ENCODE measurements at regions not wholly inside any gene's neighbourhood (a gene's known extent, or its start where the extent isn't known, plus 50 kb on each side); places are given as distances from the start of the nearest gene placed in this dataset.

DNA sequence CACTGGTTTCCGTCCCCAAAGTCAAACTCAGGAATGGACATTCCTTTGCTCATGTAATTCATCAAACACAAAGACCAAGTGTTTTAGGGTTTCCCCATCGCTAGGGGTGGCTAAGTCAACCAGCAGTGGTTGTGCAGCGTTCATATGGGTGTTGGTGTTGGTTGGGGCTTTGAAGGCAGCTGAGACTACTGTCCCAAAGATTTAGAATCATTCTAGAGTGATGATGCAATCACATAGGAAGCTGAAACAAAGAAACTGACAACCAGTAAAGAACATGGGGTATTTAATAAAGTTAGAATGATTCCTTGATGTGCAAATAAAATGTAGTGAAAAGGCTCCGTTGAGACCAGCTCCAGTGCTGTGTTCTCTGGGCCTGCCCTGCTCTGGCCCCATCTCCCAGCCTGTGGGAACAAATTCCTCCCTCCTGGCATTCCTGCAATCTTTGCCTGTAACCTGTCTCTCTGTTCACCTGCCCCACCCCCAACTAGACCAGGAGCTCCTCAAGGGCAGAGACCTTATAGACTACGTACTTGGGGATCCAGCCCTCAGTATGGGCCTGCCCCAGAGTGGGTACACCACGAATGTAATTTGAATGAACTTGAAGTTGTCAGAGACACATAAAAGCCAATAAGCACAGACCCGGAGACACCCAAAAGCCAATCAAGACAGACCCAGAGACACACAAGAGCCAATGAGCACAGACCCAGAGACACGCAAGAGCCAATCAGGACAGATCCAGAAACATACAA is 191.7 kb upstream of the TWIST2 start:
- Histone ChIP-seq H3K27ac (ENCODE audit: low read length) (no peak overlapping the region), H3K27me3 (ENCODE audit: control insufficient read depth, insufficient read depth, low read length) (no peaks in the 10 kb centered on the region), H3K36me3 (ENCODE audit: control insufficient read depth, insufficient read depth, low read length) (no peaks in the 10 kb centered on the region), H3K4me1 (ENCODE audit: control insufficient read depth, insufficient read depth, low read length) (no peaks in the 10 kb centered on the region), H3K4me3 (ENCODE audit: low read length) (no peak overlapping the region), H3K9me3 (ENCODE audit: control insufficient read depth, insufficient read depth, low read length) (peaks cover 41% of the 10 kb centered on the region)
- WGBS (ENCODE audit: insufficient coverage, insufficient read length), result no CpG with 5 or more reads among the region's 8 CpGs
- DNase-seq (ENCODE audit: low read depth, low spot score), result no peak

DNA sequence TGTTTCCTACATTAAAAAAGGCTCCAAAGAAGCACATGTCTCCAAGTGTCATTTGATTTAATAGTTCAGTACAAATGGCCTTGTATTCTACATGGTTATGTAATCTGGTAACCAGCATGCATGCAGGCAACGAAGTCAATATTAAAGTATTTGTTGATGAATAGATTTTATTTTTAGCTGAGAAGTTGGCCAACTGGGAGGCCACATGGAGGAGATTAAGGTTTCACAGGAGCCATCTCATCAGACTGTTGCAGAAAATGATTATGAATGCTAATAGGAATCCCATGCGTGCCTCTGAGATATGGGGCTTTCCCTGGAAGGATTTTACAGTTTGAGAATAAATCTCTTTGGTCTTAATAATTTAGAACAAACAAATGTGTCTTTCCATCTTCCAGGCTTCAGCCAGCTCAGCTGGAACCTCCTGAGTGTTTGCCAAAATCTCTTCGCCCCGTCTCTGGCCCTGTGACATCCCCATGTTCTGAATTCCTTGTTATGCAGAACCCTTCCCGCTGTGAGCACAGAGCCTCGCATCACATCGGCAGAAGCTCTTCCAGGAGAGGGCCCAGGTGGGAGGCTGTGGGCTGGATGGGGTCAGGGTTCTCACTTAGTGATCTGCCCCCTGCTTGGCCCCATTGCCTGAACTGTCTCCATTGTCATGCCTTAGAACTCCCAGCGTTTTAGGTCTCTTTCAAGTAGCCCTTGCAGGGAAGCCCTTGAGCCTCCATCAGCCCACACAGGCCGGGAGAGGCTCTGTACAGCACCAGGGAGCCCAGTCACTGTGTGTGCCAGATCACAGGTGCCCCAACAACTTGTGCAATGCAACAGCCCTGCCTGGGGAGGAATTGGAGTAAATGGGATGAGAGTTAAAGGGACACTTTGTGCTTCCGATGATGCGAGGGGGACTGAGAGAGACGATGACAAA is 190.5 kb upstream of the TWIST2 start:
- H3K9me3 ChIP-seq (ENCODE audit: control insufficient read depth, insufficient read depth, low read length), result peaks cover 34% of the 10 kb centered on the region
- H3K27ac ChIP-seq (ENCODE audit: low read length), result no peak overlapping the region
- DNase-seq (ENCODE audit: low read depth, low spot score), result no peak
- no peaks in the 10 kb centered on the region for H3K27me3 ChIP-seq (ENCODE audit: control insufficient read depth, insufficient read depth, low read length)
- WGBS (ENCODE audit: insufficient coverage, insufficient read length), result no CpG with 5 or more reads among the region's 12 CpGs
- no peak overlapping the region for H3K4me3 ChIP-seq (ENCODE audit: low read length)
- no peaks in the 10 kb centered on the region for H3K36me3 ChIP-seq (ENCODE audit: control insufficient read depth, insufficient read depth, low read length)
- H3K4me1 ChIP-seq (ENCODE audit: control insufficient read depth, insufficient read depth, low read length), result no peaks in the 10 kb centered on the region

- Histone ChIP-seq H3K36me3 (ENCODE audit: control insufficient read depth, insufficient read depth, low read length) (no peaks in the 10 kb centered on the region), H3K27me3 (ENCODE audit: control insufficient read depth, insufficient read depth, low read length) (no peaks in the 10 kb centered on the region), H3K27ac (ENCODE audit: low read length) (no peak overlapping the region), H3K4me1 (ENCODE audit: control insufficient read depth, insufficient read depth, low read length) (no peaks in the 10 kb centered on the region), H3K9me3 (ENCODE audit: control insufficient read depth, insufficient read depth, low read length) (peaks cover 32% of the 10 kb centered on the region), H3K4me3 (ENCODE audit: low read length) (no peak overlapping the region)
- no CpG with 5 or more reads among the region's 7 CpGs for WGBS (ENCODE audit: insufficient coverage, insufficient read length)
- no peak for DNase-seq (ENCODE audit: low read depth, low spot score)
Observed at GRCh38 chr2:238658054-238658407, 189.9 kb upstream of the TWIST2 start.

DNA sequence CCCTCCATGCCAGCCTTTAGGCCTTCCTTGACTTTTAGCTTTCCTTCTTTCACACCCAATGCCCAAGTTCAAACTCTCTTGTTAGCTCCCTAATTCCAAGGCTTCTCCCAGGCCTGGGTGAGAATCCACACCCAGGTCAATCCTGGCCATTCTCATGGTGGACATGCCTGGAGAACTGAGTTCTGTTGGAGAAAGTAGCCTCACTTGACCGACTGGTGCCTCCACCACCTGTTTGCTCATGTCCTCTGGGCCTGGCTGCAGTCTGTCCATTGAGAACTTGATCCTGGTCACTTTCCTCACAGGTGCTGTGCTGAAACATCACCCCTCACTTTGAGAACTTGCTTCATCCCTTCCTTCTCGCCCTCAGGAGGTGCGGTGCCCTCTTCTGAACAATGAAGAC is 189.1 kb upstream of the TWIST2 start:
- H3K4me3 ChIP-seq (ENCODE audit: low read length), result peak overlapping the region; percentile 9; the same call in 1 of the 2 replicates
- no peaks in the 10 kb centered on the region for H3K27me3 ChIP-seq (ENCODE audit: control insufficient read depth, insufficient read depth, low read length)
- no peak overlapping the region for H3K27ac ChIP-seq (ENCODE audit: low read length)
- no peaks in the 10 kb centered on the region for H3K4me1 ChIP-seq (ENCODE audit: control insufficient read depth, insufficient read depth, low read length)
- no peak for DNase-seq (ENCODE audit: low read depth, low spot score)
- WGBS (ENCODE audit: insufficient coverage, insufficient read length), result no CpG with 5 or more reads among the region's 3 CpGs
- no peaks in the 10 kb centered on the region for H3K36me3 ChIP-seq (ENCODE audit: control insufficient read depth, insufficient read depth, low read length)
- peaks cover 33% of the 10 kb centered on the region for H3K9me3 ChIP-seq (ENCODE audit: control insufficient read depth, insufficient read depth, low read length)

GRCh38 chr2:238659231-238659630 is 188.7 kb upstream of the TWIST2 start:
- H3K27ac ChIP-seq (ENCODE audit: low read length), result no peak overlapping the region
- no peaks in the 10 kb centered on the region for H3K27me3 ChIP-seq (ENCODE audit: control insufficient read depth, insufficient read depth, low read length)
- no peaks in the 10 kb centered on the region for H3K36me3 ChIP-seq (ENCODE audit: control insufficient read depth, insufficient read depth, low read length)
- H3K4me1 ChIP-seq (ENCODE audit: control insufficient read depth, insufficient read depth, low read length), result no peaks in the 10 kb centered on the region
- WGBS (ENCODE audit: insufficient coverage, insufficient read length), result no CpG with 5 or more reads among the region's 6 CpGs
- H3K9me3 ChIP-seq (ENCODE audit: control insufficient read depth, insufficient read depth, low read length), result peaks cover 34% of the 10 kb centered on the region
- no peak overlapping the region for H3K4me3 ChIP-seq (ENCODE audit: low read length)
- no peak for DNase-seq (ENCODE audit: low read depth, low spot score)

DNA sequence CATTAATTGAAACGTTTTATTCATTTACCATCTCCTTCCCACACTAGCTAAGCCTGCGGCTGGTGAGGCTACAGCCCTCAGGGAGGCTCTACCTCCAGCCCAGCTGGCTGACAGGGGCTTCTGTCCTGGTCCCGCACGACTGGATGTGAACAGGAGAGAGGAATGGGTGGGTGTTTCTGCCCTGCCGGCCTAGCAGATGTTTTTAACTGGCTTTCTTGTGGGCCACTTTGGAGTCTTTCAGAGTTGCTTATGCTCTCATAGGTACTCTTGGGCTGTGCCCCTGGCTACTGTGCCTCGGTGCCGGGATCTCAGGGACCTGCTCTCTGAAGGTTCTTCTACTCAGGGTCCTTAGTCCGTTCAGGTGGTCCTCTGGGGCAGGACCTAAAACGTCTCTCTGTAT is 184.3 kb upstream of the TWIST2 start:
- DNase-seq (ENCODE audit: low read depth, low spot score), result no peak
- Histone ChIP-seq H3K36me3 (ENCODE audit: control insufficient read depth, insufficient read depth, low read length) (no peaks in the 10 kb centered on the region), H3K9me3 (ENCODE audit: control insufficient read depth, insufficient read depth, low read length) (peaks cover 19% of the 10 kb centered on the region), H3K27me3 (ENCODE audit: control insufficient read depth, insufficient read depth, low read length) (no peaks in the 10 kb centered on the region), H3K4me3 (ENCODE audit: low read length) (no peak overlapping the region), H3K27ac (ENCODE audit: low read length) (no peak overlapping the region), H3K4me1 (ENCODE audit: control insufficient read depth, insufficient read depth, low read length) (no peaks in the 10 kb centered on the region)
- WGBS (ENCODE audit: insufficient coverage, insufficient read length), result no CpG with 5 or more reads among the region's 9 CpGs

- DNase-seq (ENCODE audit: low read depth, low spot score), result no peak
- Histone ChIP-seq H3K27ac (ENCODE audit: low read length) (no peak overlapping the region), H3K4me3 (ENCODE audit: low read length) (no peak overlapping the region), H3K27me3 (ENCODE audit: control insufficient read depth, insufficient read depth, low read length) (no peaks in the 10 kb centered on the region), H3K4me1 (ENCODE audit: control insufficient read depth, insufficient read depth, low read length) (no peaks in the 10 kb centered on the region), H3K9me3 (ENCODE audit: control insufficient read depth, insufficient read depth, low read length) (peaks cover 16% of the 10 kb centered on the region), H3K36me3 (ENCODE audit: control insufficient read depth, insufficient read depth, low read length) (no peaks in the 10 kb centered on the region)
- no CpG with 5 or more reads among the region's 3 CpGs for WGBS (ENCODE audit: insufficient coverage, insufficient read length)
Observed at GRCh38 chr2:238665919-238666318, 182.0 kb upstream of the TWIST2 start.

- no peaks in the 10 kb centered on the region for H3K4me1 ChIP-seq (ENCODE audit: control insufficient read depth, insufficient read depth, low read length)
- no peak for DNase-seq (ENCODE audit: low read depth, low spot score)
- WGBS (ENCODE audit: insufficient coverage, insufficient read length), result no CpG with 5 or more reads among the region's 1 CpG
- H3K36me3 ChIP-seq (ENCODE audit: control insufficient read depth, insufficient read depth, low read length), result no peaks in the 10 kb centered on the region
- peaks cover 16% of the 10 kb centered on the region for H3K9me3 ChIP-seq (ENCODE audit: control insufficient read depth, insufficient read depth, low read length)
- H3K4me3 ChIP-seq (ENCODE audit: low read length), result no peak overlapping the region
- H3K27ac ChIP-seq (ENCODE audit: low read length), result no peak overlapping the region
- H3K27me3 ChIP-seq (ENCODE audit: control insufficient read depth, insufficient read depth, low read length), result no peaks in the 10 kb centered on the region
Observed at GRCh38 chr2:238666543-238666942, 181.3 kb upstream of the TWIST2 start.

DNA sequence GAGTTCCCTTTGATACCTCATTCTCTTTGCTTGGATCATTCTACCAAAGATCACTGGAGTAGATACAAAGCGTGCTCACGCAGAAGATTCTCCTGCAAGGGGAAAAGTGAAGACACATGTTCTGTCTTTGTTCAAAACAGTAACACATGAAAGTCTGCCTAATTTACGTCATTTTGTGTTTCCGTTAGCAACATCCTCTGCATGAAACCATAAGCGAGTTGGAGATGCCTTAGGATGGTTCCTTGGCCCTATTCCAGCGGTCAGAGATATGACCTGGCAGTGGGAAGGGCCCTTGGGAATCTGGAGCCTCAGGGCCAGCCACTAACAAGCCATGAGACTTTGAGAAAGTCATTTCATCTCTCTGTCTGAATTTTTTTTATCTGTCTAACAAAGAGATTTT is 180.9 kb upstream of the TWIST2 start:
- no peak for DNase-seq (ENCODE audit: low read depth, low spot score)
- no peaks in the 10 kb centered on the region for H3K36me3 ChIP-seq (ENCODE audit: control insufficient read depth, insufficient read depth, low read length)
- H3K9me3 ChIP-seq (ENCODE audit: control insufficient read depth, insufficient read depth, low read length), result peaks cover 16% of the 10 kb centered on the region
- WGBS (ENCODE audit: insufficient coverage, insufficient read length), result no CpG with 5 or more reads among the region's 6 CpGs
- no peaks in the 10 kb centered on the region for H3K27me3 ChIP-seq (ENCODE audit: control insufficient read depth, insufficient read depth, low read length)
- H3K27ac ChIP-seq (ENCODE audit: low read length), result no peak overlapping the region
- H3K4me3 ChIP-seq (ENCODE audit: low read length), result no peak overlapping the region
- no peaks in the 10 kb centered on the region for H3K4me1 ChIP-seq (ENCODE audit: control insufficient read depth, insufficient read depth, low read length)

GRCh38 chr2:238667639-238668038 is 180.2 kb upstream of the TWIST2 start:
- Histone ChIP-seq H3K9me3 (ENCODE audit: control insufficient read depth, insufficient read depth, low read length) (peaks cover 16% of the 10 kb centered on the region), H3K4me1 (ENCODE audit: control insufficient read depth, insufficient read depth, low read length) (no peaks in the 10 kb centered on the region), H3K27me3 (ENCODE audit: control insufficient read depth, insufficient read depth, low read length) (no peaks in the 10 kb centered on the region), H3K4me3 (ENCODE audit: low read length) (no peak overlapping the region), H3K36me3 (ENCODE audit: control insufficient read depth, insufficient read depth, low read length) (no peaks in the 10 kb centered on the region), H3K27ac (ENCODE audit: low read length) (no peak overlapping the region)
- no peak for DNase-seq (ENCODE audit: low read depth, low spot score)
- no CpG with 5 or more reads among the region's 2 CpGs for WGBS (ENCODE audit: insufficient coverage, insufficient read length)
